ENCODE measurements at regions not wholly inside any gene's neighbourhood (a gene's known extent, or its start where the extent isn't known, plus 50 kb on each side); places are given as distances from the start of the nearest gene placed in this dataset.
"Not testable (repeated sequence)": the region's sequence is repeated elsewhere in the genome, so short reads cannot be mapped to it uniquely, and the experiment has no call there.

GRCh38 chr3:150341891-150342290 lies 66.2 kb upstream of the TSC22D2 start:
- Mint-ChIP-seq H3K36me3 (ENCODE audit: insufficient read depth, unreplicated experiment) (peaks cover 7% of the 10 kb centered on the region), H3K4me1 (ENCODE audit: low read depth, unreplicated experiment) (peaks cover 22% of the 10 kb centered on the region), H3K9me3 (ENCODE audit: unreplicated experiment) (no peaks in the 10 kb centered on the region), H3K27me3 (ENCODE audit: insufficient read depth, unreplicated experiment) (no peaks in the 10 kb centered on the region), H3K27ac (ENCODE audit: unreplicated experiment) (no peak overlapping the region), H3K4me3 (ENCODE audit: unreplicated experiment) (no peak overlapping the region)
- peaks cover 33% of the 10 kb centered on the region for H3K4me1 ChIP-seq
- POLR2A ChIA-PET: no interaction called here
- no peak overlapping the region for H3K4me3 ChIP-seq (ENCODE audit: low read depth, low read length)
- H3K36me3 ChIP-seq (ENCODE audit: control insufficient read depth, insufficient read depth, low read length): no peaks in the 10 kb centered on the region
- TF ChIP-seq CTCF (IDR thresholded peaks at IDR 0.05; ENCODE audit: insufficient read depth in 1 of 2, low read depth in 1 of 2, low read length in 1 of 2, severe bottlenecking in 1 of 2, unreplicated experiment in 1 of 2): no peak
- H3K9me3 ChIP-seq: 0 out of 2 replicates have a peak, but pooled peaks cover 7% of the 10 kb centered on the region
- BruUV-seq (replicated peaks): no TSS peak
- DNase-seq: no peak
- no peaks in the 10 kb centered on the region for H3K27me3 ChIP-seq (replicated peaks; ENCODE audit: control insufficient read depth, insufficient read depth, low read length)
- CTCF ChIA-PET: interaction anchor here (0.7 kb wide), 1 partner anchor 141 kb away, joined by 3 read pairs; no protein-coding TSS in a partner anchor
- intact Hi-C loops (cut with micrococcal nuclease; ENCODE audit: unreplicated experiment): no loop called here

DNA sequence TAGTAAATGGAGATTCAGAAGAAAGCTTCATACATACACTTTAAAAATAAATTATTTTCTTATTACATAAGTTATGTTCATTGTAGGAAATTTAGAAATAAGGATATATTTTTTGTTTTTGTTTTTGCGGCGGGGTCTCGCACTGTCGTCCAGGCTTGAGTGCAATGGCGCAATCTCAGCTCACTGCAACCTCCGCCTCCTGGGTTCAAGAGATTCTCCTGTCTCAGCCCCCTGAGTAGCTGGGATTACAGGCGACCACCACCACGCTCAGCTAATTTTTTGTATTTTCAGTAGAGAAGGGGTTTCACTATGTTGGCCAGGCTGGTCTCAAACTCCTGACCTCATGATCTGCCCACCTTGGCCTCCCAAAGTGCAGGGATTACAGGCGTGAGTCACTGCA lies 71.7 kb upstream of the TSC22D2 start:
- H3K27me3 Mint-ChIP-seq (ENCODE audit: insufficient read depth, unreplicated experiment); CTCF ChIA-PET; H3K36me3 ChIP-seq (ENCODE audit: control insufficient read depth, insufficient read depth, low read length); intact Hi-C loops (cut with micrococcal nuclease; ENCODE audit: unreplicated experiment); H3K36me3 Mint-ChIP-seq (ENCODE audit: insufficient read depth, unreplicated experiment); H3K27ac Mint-ChIP-seq (ENCODE audit: unreplicated experiment); POLR2A ChIA-PET; H3K4me3 ChIP-seq (ENCODE audit: low read depth, low read length); H3K27me3 ChIP-seq (replicated peaks; ENCODE audit: control insufficient read depth, insufficient read depth, low read length); DNase-seq; H3K4me1 Mint-ChIP-seq (ENCODE audit: low read depth, unreplicated experiment); H3K4me3 Mint-ChIP-seq (ENCODE audit: unreplicated experiment); H3K9me3 Mint-ChIP-seq (ENCODE audit: unreplicated experiment); H3K9me3 ChIP-seq; BruUV-seq (replicated peaks): not testable (repeated sequence)
- H3K4me1 ChIP-seq: peaks cover 18% of the 10 kb centered on the region

GRCh38 chr3:150335631-150336030 lies 72.5 kb upstream of the TSC22D2 start:
- Histone ChIP-seq H3K27me3 (replicated peaks; ENCODE audit: control insufficient read depth, insufficient read depth, low read length) (no peaks in the 10 kb centered on the region), H3K4me1 (peaks cover 21% of the 10 kb centered on the region), H3K9me3 (0 out of 2 replicates have a peak, but pooled peaks cover 7% of the 10 kb centered on the region), H3K4me3 (ENCODE audit: low read depth, low read length) (no peak overlapping the region), H3K36me3 (ENCODE audit: control insufficient read depth, insufficient read depth, low read length) (no peaks in the 10 kb centered on the region)
- intact Hi-C loops (cut with micrococcal nuclease; ENCODE audit: unreplicated experiment): no loop called here
- Mint-ChIP-seq H3K9me3 (ENCODE audit: unreplicated experiment) (no peaks in the 10 kb centered on the region), H3K4me3 (ENCODE audit: unreplicated experiment) (no peak overlapping the region), H3K27ac (ENCODE audit: unreplicated experiment) (no peak overlapping the region), H3K27me3 (ENCODE audit: insufficient read depth, unreplicated experiment) (no peaks in the 10 kb centered on the region), H3K36me3 (ENCODE audit: insufficient read depth, unreplicated experiment) (no peaks in the 10 kb centered on the region), H3K4me1 (ENCODE audit: low read depth, unreplicated experiment) (peaks cover 15% of the 10 kb centered on the region)
- no peak for TF ChIP-seq CTCF (IDR thresholded peaks at IDR 0.05; ENCODE audit: insufficient read depth in 1 of 2, low read depth in 1 of 2, low read length in 1 of 2, severe bottlenecking in 1 of 2, unreplicated experiment in 1 of 2)
- ChIA-PET CTCF (no interaction called here), POLR2A (no interaction called here)
- no TSS peak for BruUV-seq (replicated peaks)
- no peak for DNase-seq

GRCh38 chr3:150334974-150335373 lies 73.1 kb upstream of the TSC22D2 start:
- H3K36me3 Mint-ChIP-seq (ENCODE audit: insufficient read depth, unreplicated experiment): no peaks in the 10 kb centered on the region
- TF ChIP-seq CTCF (IDR thresholded peaks at IDR 0.05; ENCODE audit: insufficient read depth in 1 of 2, low read depth in 1 of 2, low read length in 1 of 2, severe bottlenecking in 1 of 2, unreplicated experiment in 1 of 2): no peak
- no peaks in the 10 kb centered on the region for H3K27me3 ChIP-seq (replicated peaks; ENCODE audit: control insufficient read depth, insufficient read depth, low read length)
- no peaks in the 10 kb centered on the region for H3K27me3 Mint-ChIP-seq (ENCODE audit: insufficient read depth, unreplicated experiment)
- DNase-seq: no peak
- H3K9me3 Mint-ChIP-seq (ENCODE audit: unreplicated experiment): no peaks in the 10 kb centered on the region
- intact Hi-C loops (cut with micrococcal nuclease; ENCODE audit: unreplicated experiment): no loop called here
- BruUV-seq (replicated peaks): no TSS peak
- 0 out of 2 replicates have a peak, but pooled peaks cover 7% of the 10 kb centered on the region for H3K9me3 ChIP-seq
- peaks cover 27% of the 10 kb centered on the region for H3K4me1 ChIP-seq
- ChIA-PET CTCF (no interaction called here), POLR2A (no interaction called here)
- H3K4me3 Mint-ChIP-seq (ENCODE audit: unreplicated experiment): no peak overlapping the region
- H3K4me3 ChIP-seq (ENCODE audit: low read depth, low read length): no peak overlapping the region
- no peak overlapping the region for H3K27ac Mint-ChIP-seq (ENCODE audit: unreplicated experiment)
- H3K36me3 ChIP-seq (ENCODE audit: control insufficient read depth, insufficient read depth, low read length): no peaks in the 10 kb centered on the region
- peaks cover 21% of the 10 kb centered on the region for H3K4me1 Mint-ChIP-seq (ENCODE audit: low read depth, unreplicated experiment)
